ENCODE measurements at regions not wholly inside any gene's neighbourhood (a gene's known extent, or its start where the extent isn't known, plus 50 kb on each side); places are given as distances from the start of the nearest gene placed in this dataset.

GRCh38 chr16:87249425-87249824, 67.8 kb downstream of the C16orf95 start:
- no peak for ATAC-seq
- TF ChIP-seq POLR2A (IDR thresholded peaks at IDR 0.05) (no peak), CTCF (IDR thresholded peaks at IDR 0.05) (no peak)
- no peaks in the 10 kb centered on the region for H3K9me3 ChIP-seq
- no peaks in the 10 kb centered on the region for H3K27me3 ChIP-seq
- DNase-seq: no peak
- no peaks in the 10 kb centered on the region for H3K4me1 ChIP-seq
- 89 to 94% (median 92%) methylated on average over 10 of the region's 10 CpGs for WGBS, 4 donors
- intact Hi-C loops (cut with DNase I): no loop called here
- no peak overlapping the region for H3K4me3 ChIP-seq
- no peak overlapping the region for H3K27ac ChIP-seq
- no peaks in the 10 kb centered on the region for H3K36me3 ChIP-seq

GRCh38 chr16:87250431-87250960, 66.7 kb downstream of the C16orf95 start:
- Histone ChIP-seq H3K27ac (no peak overlapping the region), H3K4me1 (no peaks in the 10 kb centered on the region), H3K36me3 (no peaks in the 10 kb centered on the region), H3K27me3 (no peaks in the 10 kb centered on the region), H3K9me3 (no peaks in the 10 kb centered on the region), H3K4me3 (no peak overlapping the region)
- TF ChIP-seq POLR2A (IDR thresholded peaks at IDR 0.05) (no peak), CTCF (IDR thresholded peaks at IDR 0.05) (no peak)
- no peak for ATAC-seq
- 65 to 68% (median 66%) methylated on average over 2 of the region's 2 CpGs for WGBS, 4 donors
- intact Hi-C loops (cut with DNase I): no loop called here
- DNase-seq: no peak

- Histone ChIP-seq H3K9me3 (no peaks in the 10 kb centered on the region), H3K4me1 (no peaks in the 10 kb centered on the region), H3K36me3 (no peaks in the 10 kb centered on the region), H3K27ac (no peak overlapping the region), H3K27me3 (no peaks in the 10 kb centered on the region), H3K4me3 (no peak overlapping the region)
- no peak for DNase-seq
- ATAC-seq: no peak
- TF ChIP-seq CTCF (IDR thresholded peaks at IDR 0.05): no peak
- TF ChIP-seq POLR2A (IDR thresholded peaks at IDR 0.05): no peak
- intact Hi-C loops (cut with DNase I): no loop called here
- 86 to 88% (median 86%) methylated on average over 12 of the region's 12 CpGs for WGBS, 4 donors
These were observed 64.8 kb downstream of the C16orf95 start for GRCh38 chr16:87252269-87252970.

Measured in heart left ventricle (tissue), 16 donors.